Adrenal gland (tissue), 5 donors: ENCODE measurements at regions not wholly inside any gene's neighbourhood (a gene's known extent, or its start where the extent isn't known, plus 50 kb on each side); places are given as distances from the start of the nearest gene placed in this dataset.

Experiments
- POLR2A ChIP-seq, 2 donors: fragments of 450-650 bp; IDR thresholded peaks; one replicate each; pipeline ENCODE4 v1.6.1; 2017; ENCODE audit warnings: antibody characterized with exemption in 2 of 2, mild to moderate bottlenecking in 2 of 2, moderate library complexity in 1 of 2
- TF ChIP-seq, protein P1 (sequence below), 6 experiments: fragments of 450-650 bp in 4 of 6; fragments of 200-600 bp in 2 of 6; sonication (generic) in 1 of 6; IDR thresholded peaks; 1 replicate in 5 of 6; 2 replicates in 1 of 6; pipeline versions ENCODE4 v1.5.1 to v1.8.0; 2016 to 2021; ENCODE audit warnings: antibody characterized with exemption in 6 of 6, mild to moderate bottlenecking in 2 of 6, moderate library complexity in 1 of 6
- donor health status: DM: no; HTN: no; CAD: no.

DNA sequence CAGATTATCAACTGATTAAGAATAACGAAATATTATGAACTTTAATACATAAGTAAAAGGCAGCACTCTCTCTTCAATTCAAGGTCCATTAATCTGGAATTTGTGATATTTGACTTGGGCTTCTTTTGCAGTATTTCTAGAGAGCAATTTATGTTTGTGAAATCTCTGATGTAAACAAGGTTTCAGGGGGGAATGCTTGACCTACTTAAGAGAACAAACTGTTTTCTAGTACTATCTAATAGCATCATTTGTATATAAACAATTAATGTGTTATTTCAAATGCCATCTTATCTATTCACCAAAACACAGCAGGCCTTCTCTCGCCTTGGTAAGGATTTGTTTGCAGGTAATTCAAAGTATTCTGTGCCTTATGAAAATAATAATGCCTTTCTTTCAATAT lies 103.6 kb upstream of the FST start:
- TF ChIP-seq, protein P1, sequence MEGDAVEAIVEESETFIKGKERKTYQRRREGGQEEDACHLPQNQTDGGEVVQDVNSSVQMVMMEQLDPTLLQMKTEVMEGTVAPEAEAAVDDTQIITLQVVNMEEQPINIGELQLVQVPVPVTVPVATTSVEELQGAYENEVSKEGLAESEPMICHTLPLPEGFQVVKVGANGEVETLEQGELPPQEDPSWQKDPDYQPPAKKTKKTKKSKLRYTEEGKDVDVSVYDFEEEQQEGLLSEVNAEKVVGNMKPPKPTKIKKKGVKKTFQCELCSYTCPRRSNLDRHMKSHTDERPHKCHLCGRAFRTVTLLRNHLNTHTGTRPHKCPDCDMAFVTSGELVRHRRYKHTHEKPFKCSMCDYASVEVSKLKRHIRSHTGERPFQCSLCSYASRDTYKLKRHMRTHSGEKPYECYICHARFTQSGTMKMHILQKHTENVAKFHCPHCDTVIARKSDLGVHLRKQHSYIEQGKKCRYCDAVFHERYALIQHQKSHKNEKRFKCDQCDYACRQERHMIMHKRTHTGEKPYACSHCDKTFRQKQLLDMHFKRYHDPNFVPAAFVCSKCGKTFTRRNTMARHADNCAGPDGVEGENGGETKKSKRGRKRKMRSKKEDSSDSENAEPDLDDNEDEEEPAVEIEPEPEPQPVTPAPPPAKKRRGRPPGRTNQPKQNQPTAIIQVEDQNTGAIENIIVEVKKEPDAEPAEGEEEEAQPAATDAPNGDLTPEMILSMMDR (IDR thresholded peaks at IDR 0.05): no peak
- TF ChIP-seq POLR2A (IDR thresholded peaks at IDR 0.05): no peak
